ENCODE measurements at regions not wholly inside any gene's neighbourhood (a gene's known extent, or its start where the extent isn't known, plus 50 kb on each side); places are given as distances from the start of the nearest gene placed in this dataset.

GRCh38 chr9:81499594-81499993 lies 189.8 kb downstream of the TLE1 start:
- no peak for DNase-seq (ENCODE audit: low spot score)
- TF ChIP-seq CTCF (IDR thresholded peaks at IDR 0.05; ENCODE audit: extremely low read depth, missing control alignments): no peak

- DNase-seq (ENCODE audit: low spot score): no peak
- no peak for TF ChIP-seq CTCF (IDR thresholded peaks at IDR 0.05; ENCODE audit: extremely low read depth, missing control alignments)
Observed at GRCh38 chr9:81499021-81499454, 190.3 kb downstream of the TLE1 start.

GRCh38 chr9:81498576-81498975 lies 190.8 kb downstream of the TLE1 start:
- no peak for DNase-seq (ENCODE audit: low spot score)
- TF ChIP-seq CTCF (IDR thresholded peaks at IDR 0.05; ENCODE audit: extremely low read depth, missing control alignments): no peak

GRCh38 chr9:81497091-81497490 lies 192.3 kb downstream of the TLE1 start:
- TF ChIP-seq CTCF (IDR thresholded peaks at IDR 0.05; ENCODE audit: extremely low read depth, missing control alignments): no peak
- DNase-seq (ENCODE audit: low spot score): no peak

- TF ChIP-seq CTCF (IDR thresholded peaks at IDR 0.05; ENCODE audit: extremely low read depth, missing control alignments): no peak
- no peak for DNase-seq (ENCODE audit: low spot score)
Observed at GRCh38 chr9:81492710-81493447, 196.5 kb downstream of the TLE1 start.

GRCh38 chr9:81490605-81491331 lies 198.6 kb downstream of the TLE1 start:
- no peak for TF ChIP-seq CTCF (IDR thresholded peaks at IDR 0.05; ENCODE audit: extremely low read depth, missing control alignments)
- no peak for DNase-seq (ENCODE audit: low spot score)

GRCh38 chr9:81489046-81489445 lies 200.3 kb downstream of the TLE1 start:
- no peak for DNase-seq (ENCODE audit: low spot score)

More at GRCh38 chr9:81489046-81489445, 200.3 kb downstream of the TLE1 start:
- no peak for TF ChIP-seq CTCF (IDR thresholded peaks at IDR 0.05; ENCODE audit: extremely low read depth, missing control alignments)
